Right atrium auricular region (tissue), 2 donors: ENCODE measurements at regions not wholly inside any gene's neighbourhood (a gene's known extent, or its start where the extent isn't known, plus 50 kb on each side); places are given as distances from the start of the nearest gene placed in this dataset.

Source experiments
- DNase-seq: peaks from one replicate; pipeline ENCODE4 v3.0.0-alpha.2; 2019; ENCODE audit warnings: low spot score
- H3K27ac ChIP-seq, 2 donors: fragments of 200-600 bp; sonication (generic); 1 replicate in 1 of 2; 2 replicates in 1 of 2; pipeline ENCODE4 v1.5.1; 2016 to 2019
- H3K27me3 ChIP-seq, 2 donors: fragments of 200-600 bp; sonication (generic); one replicate each; pipeline versions ENCODE4 v1.5.1 to v1.6.0; 2017 to 2019
- H3K36me3 ChIP-seq: fragments of 200-600 bp; sonication (generic); one replicate; pipeline ENCODE4 v1.5.1; 2016
- H3K4me1 ChIP-seq, 2 donors: fragments of 200-600 bp; sonication (generic); one replicate each; pipeline versions ENCODE4 v1.5.1 to v1.6.0; 2017 to 2019
- H3K4me3 ChIP-seq, 2 donors: fragments of 200-600 bp; sonication (generic); 1 replicate in 1 of 2; 2 replicates in 1 of 2; pipeline ENCODE4 v1.5.1; 2017 to 2019; ENCODE audit warnings: mild to moderate bottlenecking in 1 of 2, moderate library complexity in 1 of 2
- H3K9me3 ChIP-seq, 2 donors: fragments of 200-600 bp; sonication (generic); one replicate each; pipeline ENCODE4 v1.5.1; 2019
- TF ChIP-seq, protein P1 (sequence below), 2 donors: fragments of 200-600 bp; sonication (generic); IDR thresholded peaks; one replicate each; pipeline ENCODE4 v1.5.1; 2019; ENCODE audit warnings: antibody characterized with exemption in 2 of 2

DNA sequence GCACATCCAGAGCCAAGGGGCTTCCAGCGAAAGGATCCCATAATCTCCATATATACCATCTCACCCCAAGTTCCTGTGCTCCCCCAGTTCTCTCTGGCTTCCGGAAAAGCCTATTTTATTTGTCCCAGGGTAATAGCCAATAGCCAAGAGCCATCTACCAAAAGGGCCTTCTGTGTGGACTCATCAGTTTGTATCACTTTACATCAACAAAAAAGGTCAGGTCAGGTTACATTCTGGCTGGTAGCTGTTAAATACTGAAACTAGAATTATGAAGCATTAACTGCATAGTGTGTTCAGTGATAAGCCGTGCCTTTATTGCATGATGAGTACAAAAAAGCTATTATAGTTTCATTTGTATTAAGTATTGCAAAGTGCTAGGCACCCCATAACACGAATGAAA is 223.7 kb downstream of the IRS1 start:
- H3K4me1 ChIP-seq: peaks cover 0 to 8% of the 10 kb centered on the region in 2 donors

GRCh38 chr2:226573158-226573557 is 226.5 kb downstream of the IRS1 start:
- no peak overlapping the region for H3K4me3 ChIP-seq
- TF ChIP-seq, protein P1, sequence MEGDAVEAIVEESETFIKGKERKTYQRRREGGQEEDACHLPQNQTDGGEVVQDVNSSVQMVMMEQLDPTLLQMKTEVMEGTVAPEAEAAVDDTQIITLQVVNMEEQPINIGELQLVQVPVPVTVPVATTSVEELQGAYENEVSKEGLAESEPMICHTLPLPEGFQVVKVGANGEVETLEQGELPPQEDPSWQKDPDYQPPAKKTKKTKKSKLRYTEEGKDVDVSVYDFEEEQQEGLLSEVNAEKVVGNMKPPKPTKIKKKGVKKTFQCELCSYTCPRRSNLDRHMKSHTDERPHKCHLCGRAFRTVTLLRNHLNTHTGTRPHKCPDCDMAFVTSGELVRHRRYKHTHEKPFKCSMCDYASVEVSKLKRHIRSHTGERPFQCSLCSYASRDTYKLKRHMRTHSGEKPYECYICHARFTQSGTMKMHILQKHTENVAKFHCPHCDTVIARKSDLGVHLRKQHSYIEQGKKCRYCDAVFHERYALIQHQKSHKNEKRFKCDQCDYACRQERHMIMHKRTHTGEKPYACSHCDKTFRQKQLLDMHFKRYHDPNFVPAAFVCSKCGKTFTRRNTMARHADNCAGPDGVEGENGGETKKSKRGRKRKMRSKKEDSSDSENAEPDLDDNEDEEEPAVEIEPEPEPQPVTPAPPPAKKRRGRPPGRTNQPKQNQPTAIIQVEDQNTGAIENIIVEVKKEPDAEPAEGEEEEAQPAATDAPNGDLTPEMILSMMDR (IDR thresholded peaks at IDR 0.05): no peak
- no peaks in the 10 kb centered on the region for H3K36me3 ChIP-seq

More for the DNA sequence above, 223.7 kb downstream of the IRS1 start:
- H3K36me3 ChIP-seq: no peaks in the 10 kb centered on the region
- H3K9me3 ChIP-seq: no peaks in the 10 kb centered on the region
- DNase-seq: no peak
- no peaks in the 10 kb centered on the region for H3K27me3 ChIP-seq
- TF ChIP-seq, protein P1 (IDR thresholded peaks at IDR 0.05): no peak
- H3K27ac ChIP-seq: no peak overlapping the region
- no peak overlapping the region for H3K4me3 ChIP-seq

DNA sequence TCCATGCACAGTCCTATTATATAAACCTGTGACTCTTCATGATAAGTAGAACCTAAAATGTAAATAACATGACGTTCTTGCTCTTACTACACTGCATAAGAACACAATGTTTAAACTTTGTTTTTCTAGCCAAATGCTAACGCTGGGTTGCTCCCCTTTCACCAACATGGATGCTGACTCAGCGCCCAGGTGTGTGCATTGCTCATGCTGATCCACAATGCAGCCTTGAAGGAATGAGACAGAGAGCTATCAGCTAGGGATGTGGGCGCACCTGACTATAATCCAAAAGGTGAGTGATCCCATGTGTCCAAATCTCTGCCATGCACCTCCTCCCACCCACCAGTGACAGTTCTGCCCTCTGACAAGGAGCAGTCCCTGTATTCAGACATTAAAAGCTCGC is 235.0 kb downstream of the IRS1 start:
- TF ChIP-seq, protein P1 (IDR thresholded peaks at IDR 0.05): no peak
- no peaks in the 10 kb centered on the region for H3K27me3 ChIP-seq
- H3K9me3 ChIP-seq: no peaks in the 10 kb centered on the region
- H3K27ac ChIP-seq: no peak overlapping the region
- no peak for DNase-seq
- H3K4me1 ChIP-seq: no peaks in the 10 kb centered on the region
- H3K36me3 ChIP-seq: no peaks in the 10 kb centered on the region
- no peak overlapping the region for H3K4me3 ChIP-seq

More at GRCh38 chr2:226573158-226573557, 226.5 kb downstream of the IRS1 start:
- Histone ChIP-seq H3K27me3 (no peaks in the 10 kb centered on the region), H3K4me1 (no peaks in the 10 kb centered on the region), H3K9me3 (no peaks in the 10 kb centered on the region), H3K27ac (no peak overlapping the region)
- no peak for DNase-seq

DNA sequence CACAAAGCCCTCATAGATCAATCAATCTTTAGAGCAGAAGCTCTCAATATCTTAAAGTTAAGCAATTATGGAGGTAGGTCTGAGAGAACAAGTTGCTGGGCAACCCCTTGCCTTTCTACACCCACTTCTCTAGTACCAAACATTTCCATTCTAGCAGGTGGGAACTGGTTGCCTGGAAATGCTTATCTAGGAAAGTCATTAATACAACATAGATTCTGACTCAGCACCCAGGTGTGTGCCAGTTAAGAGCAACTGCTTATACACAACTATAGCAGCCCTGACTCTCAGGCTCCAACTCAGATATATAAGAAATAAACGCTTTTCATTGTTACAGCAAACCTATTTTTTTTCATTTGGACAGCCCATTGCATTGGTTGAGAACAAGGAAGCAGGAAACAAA is 237.7 kb downstream of the IRS1 start:
- no peak for DNase-seq

GRCh38 chr2:226560325-226560724 is 239.3 kb downstream of the IRS1 start:
- no peak for DNase-seq
- Histone ChIP-seq H3K9me3 (no peaks in the 10 kb centered on the region), H3K27me3 (no peaks in the 10 kb centered on the region), H3K4me1 (no peaks in the 10 kb centered on the region), H3K27ac (no peak overlapping the region), H3K4me3 (no peak overlapping the region), H3K36me3 (no peaks in the 10 kb centered on the region)
- TF ChIP-seq, protein P1 (IDR thresholded peaks at IDR 0.05): no peak

More for the DNA sequence above, 237.7 kb downstream of the IRS1 start:
- H3K9me3 ChIP-seq: no peaks in the 10 kb centered on the region
- no peak overlapping the region for H3K27ac ChIP-seq
- H3K4me3 ChIP-seq: no peak overlapping the region
- H3K36me3 ChIP-seq: no peaks in the 10 kb centered on the region
- no peaks in the 10 kb centered on the region for H3K4me1 ChIP-seq
- TF ChIP-seq, protein P1 (IDR thresholded peaks at IDR 0.05): no peak
- no peaks in the 10 kb centered on the region for H3K27me3 ChIP-seq

GRCh38 chr2:226559536-226559935 is 240.1 kb downstream of the IRS1 start:
- Histone ChIP-seq H3K9me3 (no peaks in the 10 kb centered on the region), H3K27ac (no peak overlapping the region), H3K4me1 (no peaks in the 10 kb centered on the region), H3K36me3 (no peaks in the 10 kb centered on the region), H3K27me3 (no peaks in the 10 kb centered on the region), H3K4me3 (no peak overlapping the region)
- DNase-seq: no peak
- TF ChIP-seq, protein P1 (IDR thresholded peaks at IDR 0.05): no peak
